ENCODE measurements at regions not wholly inside any gene's neighbourhood (a gene's known extent, or its start where the extent isn't known, plus 50 kb on each side); places are given as distances from the start of the nearest gene placed in this dataset.

- no peaks in the 10 kb centered on the region for H3K9me2 ChIP-seq (replicated peaks; ENCODE audit: low read length)
- H2AFZ ChIP-seq (ENCODE audit: low read length): no peak overlapping the region
- POLR2A ChIA-PET (ENCODE audit: unreplicated experiment): no interaction called here
- peaks cover 46% of the 10 kb centered on the region for H3K27me3 ChIP-seq (ENCODE audit: low read length)
- DNase-seq (no peak), ATAC-seq (no peak)
- no peak overlapping the region for H3K4me2 ChIP-seq (ENCODE audit: low read length)
- H3K4me1 ChIP-seq (ENCODE audit: insufficient read depth, low read length): no peaks in the 10 kb centered on the region
- no peaks in the 10 kb centered on the region for H3K9me3 ChIP-seq (ENCODE audit: low read length)
- no peak overlapping the region for H3K4me3 ChIP-seq (ENCODE audit: low read length)
- no peaks in the 10 kb centered on the region for H3K36me3 ChIP-seq (ENCODE audit: low read depth, low read length)
- H4K20me1 ChIP-seq (ENCODE audit: low read length): no peaks in the 10 kb centered on the region
- CTCF ChIA-PET: no interaction called here
- no peak overlapping the region for H3K27ac ChIP-seq (ENCODE audit: low read length)
- intact Hi-C loops (cut with micrococcal nuclease): no loop called here
- TF ChIP-seq EZH2phosphoT487 (IDR thresholded peaks at IDR 0.05; ENCODE audit: borderline replicate concordance, low read length): no peak
- no peak for TF ChIP-seq EZH2 (IDR thresholded peaks at IDR 0.05; ENCODE audit: low read length, unreplicated experiment)
- no peak for TF ChIP-seq CTCF (conservative IDR thresholded peaks at IDR 0.05; ENCODE audit: low read depth, low read length)
- no TSS peak for BruUV-seq (replicated peaks)
- no peaks in the 10 kb centered on the region for H3K79me2 ChIP-seq (ENCODE audit: low read length)
- no peaks in the 10 kb centered on the region for H3F3A ChIP-seq (ENCODE audit: low read length, unreplicated experiment)
- H3K9ac ChIP-seq (ENCODE audit: low read length): no peak overlapping the region
These were observed 126.4 kb downstream of the POU4F1 start for GRCh38 chr13:78476910-78477309.

GRCh38 chr13:78468621-78469020 is 134.7 kb downstream of the POU4F1 start:
- H4K20me1 ChIP-seq (ENCODE audit: low read length): no peaks in the 10 kb centered on the region
- DNase-seq (no peak), ATAC-seq (no peak)
- H3K4me2 ChIP-seq (ENCODE audit: low read length): no peak overlapping the region
- no peak for TF ChIP-seq EZH2 (IDR thresholded peaks at IDR 0.05; ENCODE audit: low read length, unreplicated experiment)
- TF ChIP-seq EZH2phosphoT487 (IDR thresholded peaks at IDR 0.05; ENCODE audit: borderline replicate concordance, low read length): no peak
- H3F3A ChIP-seq (ENCODE audit: low read length, unreplicated experiment): no peaks in the 10 kb centered on the region
- H3K9me3 ChIP-seq (ENCODE audit: low read length): no peaks in the 10 kb centered on the region
- CTCF ChIA-PET: no interaction called here
- H2AFZ ChIP-seq (ENCODE audit: low read length): no peak overlapping the region
- intact Hi-C loops (cut with micrococcal nuclease): no loop called here
- POLR2A ChIA-PET (ENCODE audit: unreplicated experiment): no interaction called here
- no peak overlapping the region for H3K4me3 ChIP-seq (ENCODE audit: low read length)
- no peaks in the 10 kb centered on the region for H3K4me1 ChIP-seq (ENCODE audit: insufficient read depth, low read length)
- no peak overlapping the region for H3K27ac ChIP-seq (ENCODE audit: low read length)
- BruUV-seq (replicated peaks): no TSS peak
- no peaks in the 10 kb centered on the region for H3K9me2 ChIP-seq (replicated peaks; ENCODE audit: low read length)
- H3K9ac ChIP-seq (ENCODE audit: low read length): no peak overlapping the region
- peaks cover 49% of the 10 kb centered on the region for H3K27me3 ChIP-seq (ENCODE audit: low read length)
- no peaks in the 10 kb centered on the region for H3K36me3 ChIP-seq (ENCODE audit: low read depth, low read length)
- no peaks in the 10 kb centered on the region for H3K79me2 ChIP-seq (ENCODE audit: low read length)

GRCh38 chr13:78465250-78465649 is 138.1 kb downstream of the POU4F1 start:
- no peak overlapping the region for H2AFZ ChIP-seq (ENCODE audit: low read length)
- TF ChIP-seq CTCF (conservative IDR thresholded peaks at IDR 0.05; ENCODE audit: low read depth, low read length) (no peak), EZH2 (IDR thresholded peaks at IDR 0.05; ENCODE audit: low read length, unreplicated experiment) (no peak), EZH2phosphoT487 (IDR thresholded peaks at IDR 0.05; ENCODE audit: borderline replicate concordance, low read length) (no peak)
- intact Hi-C loops (cut with micrococcal nuclease): no loop called here
- BruUV-seq (replicated peaks): no TSS peak
- no peak overlapping the region for H3K4me2 ChIP-seq (ENCODE audit: low read length)
- no peaks in the 10 kb centered on the region for H4K20me1 ChIP-seq (ENCODE audit: low read length)
- H3K36me3 ChIP-seq (ENCODE audit: low read depth, low read length): no peaks in the 10 kb centered on the region
- CTCF ChIA-PET: no interaction called here
- no peak overlapping the region for H3K27ac ChIP-seq (ENCODE audit: low read length)
- peaks cover 25% of the 10 kb centered on the region for H3K27me3 ChIP-seq (ENCODE audit: low read length)
- H3K79me2 ChIP-seq (ENCODE audit: low read length): no peaks in the 10 kb centered on the region
- no peaks in the 10 kb centered on the region for H3F3A ChIP-seq (ENCODE audit: low read length, unreplicated experiment)
- H3K4me1 ChIP-seq (ENCODE audit: insufficient read depth, low read length): no peaks in the 10 kb centered on the region
- H3K9ac ChIP-seq (ENCODE audit: low read length): no peak overlapping the region
- no peaks in the 10 kb centered on the region for H3K9me3 ChIP-seq (ENCODE audit: low read length)
- ATAC-seq (no peak), DNase-seq (no peak)
- H3K4me3 ChIP-seq (ENCODE audit: low read length): no peak overlapping the region
- no peaks in the 10 kb centered on the region for H3K9me2 ChIP-seq (replicated peaks; ENCODE audit: low read length)
- POLR2A ChIA-PET (ENCODE audit: unreplicated experiment): no interaction called here
